Transverse colon (tissue), 4 donors: ENCODE measurements at regions not wholly inside any gene's neighbourhood (a gene's known extent, or its start where the extent isn't known, plus 50 kb on each side); places are given as distances from the start of the nearest gene placed in this dataset.

ENCODE experiments used
- CTCF ChIP-seq, 5 experiments: fragments of 200-600 bp in 3 of 5; fragments of 450-650 bp in 2 of 5; sonication (generic) in 3 of 5; IDR thresholded peaks; 1 replicate in 2 of 5; 2 replicates in 3 of 5; pipeline ENCODE4 v1.5.1; 2016 to 2017; ENCODE audit warnings: antibody characterized with exemption in 5 of 5, inconsistent platforms in 3 of 5, mild to moderate bottlenecking in 2 of 5, moderate library complexity in 1 of 5
- POLR2A ChIP-seq: fragments of 450-650 bp; IDR thresholded peaks from one replicate; pipeline ENCODE4 v1.6.1; 2016; ENCODE audit warnings: antibody characterized with exemption, mild to moderate bottlenecking, moderate library complexity
- POLR2AphosphoS5 ChIP-seq, 3 donors: sonication (generic); formaldehyde crosslinking; IDR thresholded peaks; one replicate each; pipeline ENCODE4 v1.6.1; 2016; ENCODE audit warnings: antibody characterized with exemption in 3 of 3

- TF ChIP-seq POLR2A = no peak
- no peak for TF ChIP-seq POLR2AphosphoS5 (IDR thresholded peaks at IDR 0.05)
- no peak for TF ChIP-seq CTCF (IDR thresholded peaks at IDR 0.05)
These were observed 218.0 kb upstream of the PCSK5 start for GRCh38 chr9:75672478-75672877.
